MM.1S (cell line): ENCODE measurements at regions not wholly inside any gene's neighbourhood (a gene's known extent, or its start where the extent isn't known, plus 50 kb on each side); places are given as distances from the start of the nearest gene placed in this dataset.

ENCODE experiments used
- EZH2 ChIP-seq: fragments of 300-600 bp; sonication (generic); optimal IDR thresholded peaks from 2 replicates; pipeline ENCODE3; 2017; ENCODE audit warnings: low read depth, mild to moderate bottlenecking, antibody characterized with exemption, low read length, mixed read lengths
- EZH2phosphoT487 ChIP-seq: fragments of 300-600 bp; sonication (generic); IDR thresholded peaks from 2 replicates; pipeline ENCODE4 v1.6.1; 2018; ENCODE audit warnings: antibody characterized with exemption, low read length
- TF ChIP-seq, protein P1 (sequence below): fragments of 300-600 bp; sonication (generic); IDR thresholded peaks from 2 replicates; pipeline ENCODE4 v1.5.1; 2016; ENCODE audit warnings: antibody characterized with exemption, low read length, mixed read lengths

DNA sequence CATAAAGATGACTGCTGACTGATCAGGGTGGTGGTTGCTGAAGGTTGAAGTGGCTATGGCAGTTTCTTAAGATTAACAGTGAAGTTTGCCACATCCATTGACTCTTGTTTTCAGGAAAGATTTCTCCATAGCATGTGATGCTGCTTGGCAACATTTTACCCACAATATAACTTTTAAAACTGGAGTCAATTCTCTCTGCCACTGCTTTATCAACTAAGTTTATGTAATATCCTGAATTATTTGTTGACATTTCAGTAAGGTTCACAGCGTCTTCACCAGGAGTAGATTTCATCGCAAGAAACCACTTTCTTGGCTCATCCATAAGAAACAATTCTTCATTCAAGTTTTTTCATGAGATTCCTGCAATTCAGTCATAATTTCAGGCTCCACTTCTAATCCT, 166.5 kb upstream of the SPRY1 start:
- TF ChIP-seq EZH2phosphoT487 (no peak), EZH2 (no peak)
- TF ChIP-seq, protein P1, sequence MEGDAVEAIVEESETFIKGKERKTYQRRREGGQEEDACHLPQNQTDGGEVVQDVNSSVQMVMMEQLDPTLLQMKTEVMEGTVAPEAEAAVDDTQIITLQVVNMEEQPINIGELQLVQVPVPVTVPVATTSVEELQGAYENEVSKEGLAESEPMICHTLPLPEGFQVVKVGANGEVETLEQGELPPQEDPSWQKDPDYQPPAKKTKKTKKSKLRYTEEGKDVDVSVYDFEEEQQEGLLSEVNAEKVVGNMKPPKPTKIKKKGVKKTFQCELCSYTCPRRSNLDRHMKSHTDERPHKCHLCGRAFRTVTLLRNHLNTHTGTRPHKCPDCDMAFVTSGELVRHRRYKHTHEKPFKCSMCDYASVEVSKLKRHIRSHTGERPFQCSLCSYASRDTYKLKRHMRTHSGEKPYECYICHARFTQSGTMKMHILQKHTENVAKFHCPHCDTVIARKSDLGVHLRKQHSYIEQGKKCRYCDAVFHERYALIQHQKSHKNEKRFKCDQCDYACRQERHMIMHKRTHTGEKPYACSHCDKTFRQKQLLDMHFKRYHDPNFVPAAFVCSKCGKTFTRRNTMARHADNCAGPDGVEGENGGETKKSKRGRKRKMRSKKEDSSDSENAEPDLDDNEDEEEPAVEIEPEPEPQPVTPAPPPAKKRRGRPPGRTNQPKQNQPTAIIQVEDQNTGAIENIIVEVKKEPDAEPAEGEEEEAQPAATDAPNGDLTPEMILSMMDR, result no peak
